ENCODE measurements at regions not wholly inside any gene's neighbourhood (a gene's known extent, or its start where the extent isn't known, plus 50 kb on each side); places are given as distances from the start of the nearest gene placed in this dataset.

GRCh38 chr12:18151036-18151435 is 61.0 kb upstream of the RERGL start:
- Histone ChIP-seq H3K4me1 (ENCODE audit: low read length) (no peaks in the 10 kb centered on the region), H3K27ac (ENCODE audit: low read length) (no peak overlapping the region), H3K27me3 (ENCODE audit: low read depth, low read length) (no peaks in the 10 kb centered on the region), H3K4me3 (ENCODE audit: low read length) (no peak overlapping the region), H4K20me1 (ENCODE audit: insufficient read depth, low read length) (no peaks in the 10 kb centered on the region), H3K79me2 (ENCODE audit: low read length) (no peaks in the 10 kb centered on the region), H3K9ac (ENCODE audit: low read length) (no peak overlapping the region), H3K9me3 (ENCODE audit: insufficient read depth, low read length) (no peaks in the 10 kb centered on the region), H3K4me2 (ENCODE audit: low read length) (no peak overlapping the region), H3K36me3 (replicated peaks; ENCODE audit: low read depth, low read length) (no peaks in the 10 kb centered on the region), H2AFZ (ENCODE audit: low read depth, low read length) (no peak overlapping the region)
- TF ChIP-seq EZH2phosphoT487 (IDR thresholded peaks at IDR 0.05; ENCODE audit: low read depth) (no peak), CTCF (IDR thresholded peaks at IDR 0.05; ENCODE audit: low read depth, low read length) (no peak)

GRCh38 chr12:18148961-18149360 is 59.0 kb upstream of the RERGL start:
- Histone ChIP-seq H3K27ac (ENCODE audit: low read length) (no peak overlapping the region), H4K20me1 (ENCODE audit: insufficient read depth, low read length) (no peaks in the 10 kb centered on the region), H2AFZ (ENCODE audit: low read depth, low read length) (no peak overlapping the region), H3K9ac (ENCODE audit: low read length) (no peak overlapping the region), H3K4me3 (ENCODE audit: low read length) (no peak overlapping the region), H3K4me1 (ENCODE audit: low read length) (no peaks in the 10 kb centered on the region), H3K79me2 (ENCODE audit: low read length) (no peaks in the 10 kb centered on the region), H3K27me3 (ENCODE audit: low read depth, low read length) (no peaks in the 10 kb centered on the region), H3K36me3 (replicated peaks; ENCODE audit: low read depth, low read length) (no peaks in the 10 kb centered on the region), H3K4me2 (ENCODE audit: low read length) (no peak overlapping the region), H3K9me3 (ENCODE audit: insufficient read depth, low read length) (no peaks in the 10 kb centered on the region)
- no peak for TF ChIP-seq EZH2phosphoT487 (IDR thresholded peaks at IDR 0.05; ENCODE audit: low read depth)
- TF ChIP-seq CTCF (IDR thresholded peaks at IDR 0.05; ENCODE audit: low read depth, low read length) = no peak

- Histone ChIP-seq H3K9ac (ENCODE audit: low read length) (no peak overlapping the region), H3K27me3 (ENCODE audit: low read depth, low read length) (no peaks in the 10 kb centered on the region), H2AFZ (ENCODE audit: low read depth, low read length) (no peak overlapping the region), H3K27ac (ENCODE audit: low read length) (no peak overlapping the region), H3K4me3 (ENCODE audit: low read length) (no peak overlapping the region), H3K4me1 (ENCODE audit: low read length) (no peaks in the 10 kb centered on the region), H3K9me3 (ENCODE audit: insufficient read depth, low read length) (no peaks in the 10 kb centered on the region), H3K79me2 (ENCODE audit: low read length) (no peaks in the 10 kb centered on the region), H3K36me3 (replicated peaks; ENCODE audit: low read depth, low read length) (no peaks in the 10 kb centered on the region), H3K4me2 (ENCODE audit: low read length) (no peak overlapping the region), H4K20me1 (ENCODE audit: insufficient read depth, low read length) (no peaks in the 10 kb centered on the region)
- no peak for TF ChIP-seq CTCF (IDR thresholded peaks at IDR 0.05; ENCODE audit: low read depth, low read length)
- TF ChIP-seq EZH2phosphoT487 (IDR thresholded peaks at IDR 0.05; ENCODE audit: low read depth) = no peak
These were observed 56.4 kb upstream of the RERGL start for GRCh38 chr12:18146363-18146762.

- Histone ChIP-seq H3K4me2 (ENCODE audit: low read length) (no peak overlapping the region), H3K9me3 (ENCODE audit: insufficient read depth, low read length) (no peaks in the 10 kb centered on the region), H3K4me3 (ENCODE audit: low read length) (no peak overlapping the region), H4K20me1 (ENCODE audit: insufficient read depth, low read length) (no peaks in the 10 kb centered on the region), H3K4me1 (ENCODE audit: low read length) (no peaks in the 10 kb centered on the region), H3K79me2 (ENCODE audit: low read length) (no peaks in the 10 kb centered on the region), H3K36me3 (replicated peaks; ENCODE audit: low read depth, low read length) (no peaks in the 10 kb centered on the region), H3K27ac (ENCODE audit: low read length) (no peak overlapping the region), H3K27me3 (ENCODE audit: low read depth, low read length) (no peaks in the 10 kb centered on the region), H3K9ac (ENCODE audit: low read length) (no peak overlapping the region), H2AFZ (ENCODE audit: low read depth, low read length) (no peak overlapping the region)
- no peak for TF ChIP-seq EZH2phosphoT487 (IDR thresholded peaks at IDR 0.05; ENCODE audit: low read depth)
- TF ChIP-seq CTCF (IDR thresholded peaks at IDR 0.05; ENCODE audit: low read depth, low read length) = no peak
These were observed 55.9 kb upstream of the RERGL start for GRCh38 chr12:18145924-18146323.
